ENCODE measurements at regions not wholly inside any gene's neighbourhood (a gene's known extent, or its start where the extent isn't known, plus 50 kb on each side); places are given as distances from the start of the nearest gene placed in this dataset.

- no peak for DNase-seq (ENCODE audit: low spot score)
Measured at GRCh38 chr3:140816372-140817195, 125.1 kb upstream of the SLC25A36 start.

DNA sequence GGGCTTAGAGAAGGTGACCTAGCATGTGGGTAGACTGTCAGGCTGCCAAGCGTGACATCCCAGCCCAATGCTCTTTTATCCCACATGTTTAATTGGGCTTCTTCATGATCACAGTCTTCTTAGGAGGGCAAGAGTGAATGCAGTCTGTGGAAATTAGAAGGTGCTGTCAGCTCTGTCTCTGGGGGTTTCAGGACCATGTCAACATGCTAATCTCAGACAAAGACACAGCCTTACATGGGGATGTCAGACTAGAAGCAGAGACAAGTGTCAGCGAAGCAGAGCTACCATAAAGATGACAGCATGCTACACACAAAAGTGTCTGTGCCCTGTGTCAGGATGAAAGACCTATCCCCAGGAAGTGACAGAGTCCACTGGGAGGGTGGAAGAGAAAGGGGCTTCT, 120.1 kb upstream of the SLC25A36 start:
- DNase-seq (ENCODE audit: low spot score): no peak

- no peak for DNase-seq (ENCODE audit: low spot score)
Measured at GRCh38 chr3:140822401-140823047, 119.1 kb upstream of the SLC25A36 start.

- DNase-seq (ENCODE audit: low spot score): no peak
Measured at GRCh38 chr3:140823106-140823505, 118.5 kb upstream of the SLC25A36 start.

DNA sequence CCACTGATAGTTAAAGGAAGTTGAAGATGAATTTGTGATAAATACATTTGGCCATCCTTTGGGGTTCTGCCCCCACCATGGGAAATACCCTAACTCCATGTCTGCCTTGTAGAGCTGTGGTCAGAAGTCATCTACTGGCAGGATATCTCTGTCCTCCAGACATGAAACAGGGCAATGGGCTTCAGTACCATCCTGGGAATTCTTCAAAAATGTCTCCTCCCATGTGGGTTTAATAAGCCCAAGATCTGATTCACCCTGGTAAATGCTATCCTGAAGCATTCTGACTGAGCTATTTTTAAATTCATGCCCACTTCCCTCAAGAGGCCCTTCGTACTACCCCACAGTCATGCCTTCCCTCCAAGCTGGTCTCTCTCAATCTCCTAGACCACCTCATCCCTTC, 113.7 kb upstream of the SLC25A36 start:
- no peak for DNase-seq (ENCODE audit: low spot score)

DNA sequence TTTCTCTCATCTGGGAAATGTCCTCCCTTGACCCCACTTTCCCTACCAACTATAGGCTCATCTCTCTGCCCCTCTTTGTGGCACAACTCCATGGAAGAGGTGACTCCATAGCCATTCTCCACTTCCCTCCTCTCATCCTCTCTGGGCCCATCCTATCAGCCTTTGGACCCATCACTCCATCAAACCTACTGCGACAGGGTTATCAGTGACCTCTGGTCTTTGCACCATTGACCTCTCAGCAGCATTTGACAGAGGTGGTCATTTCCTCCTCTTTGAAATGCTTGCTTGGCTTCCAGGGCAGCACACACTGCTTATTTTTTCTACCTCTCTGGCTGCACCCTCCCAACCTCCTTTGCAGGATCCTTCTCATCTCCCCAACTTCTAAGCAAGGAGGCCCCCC, 113.1 kb upstream of the SLC25A36 start:
- no peak for DNase-seq (ENCODE audit: low spot score)

GRCh38 chr3:140829796-140830195, 111.8 kb upstream of the SLC25A36 start:
- DNase-seq (ENCODE audit: low spot score): no peak

- no peak for DNase-seq (ENCODE audit: low spot score)
Measured at GRCh38 chr3:140830391-140830790, 111.2 kb upstream of the SLC25A36 start.

- DNase-seq (ENCODE audit: low spot score): no peak
Measured at GRCh38 chr3:140832883-140833282, 108.8 kb upstream of the SLC25A36 start.

DNA sequence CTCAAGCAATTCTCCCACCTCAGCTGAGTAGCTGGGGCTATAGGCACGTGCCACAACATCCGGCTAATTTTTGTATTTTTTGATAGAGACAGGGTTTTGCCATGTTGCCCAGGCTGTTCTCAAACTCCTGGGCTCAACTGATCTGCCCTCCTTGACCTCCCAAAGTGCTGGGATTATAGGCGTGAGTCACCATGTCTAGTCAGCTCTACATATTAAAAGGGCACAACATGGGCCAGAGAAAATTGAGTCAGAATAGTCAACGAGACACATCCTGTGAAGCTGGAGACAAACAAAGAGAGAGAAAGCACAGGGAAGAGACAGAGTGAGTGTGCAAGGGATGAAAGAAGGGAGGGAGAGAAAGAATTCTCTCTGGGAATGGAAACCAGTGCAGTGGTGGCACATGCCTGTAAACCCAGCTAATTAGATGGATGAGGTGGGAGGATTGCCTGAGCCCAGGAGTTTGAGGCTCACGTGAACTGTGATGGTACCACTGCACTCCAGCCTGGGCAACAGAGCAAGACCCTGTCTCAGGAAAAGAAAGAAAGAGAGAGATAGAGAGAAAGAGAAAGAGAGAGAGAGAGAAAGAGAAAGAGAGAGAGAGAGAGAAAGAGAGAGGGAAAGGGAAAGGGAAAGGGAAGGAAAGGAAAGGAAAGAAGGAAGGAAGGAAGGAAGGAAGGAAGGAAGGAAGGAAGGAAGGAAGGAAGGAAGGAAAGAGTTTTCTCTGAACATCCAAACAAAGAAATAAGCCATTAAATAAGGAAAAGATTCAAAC, 107.2 kb upstream of the SLC25A36 start:
- DNase-seq (ENCODE audit: low spot score): no peak

DNA sequence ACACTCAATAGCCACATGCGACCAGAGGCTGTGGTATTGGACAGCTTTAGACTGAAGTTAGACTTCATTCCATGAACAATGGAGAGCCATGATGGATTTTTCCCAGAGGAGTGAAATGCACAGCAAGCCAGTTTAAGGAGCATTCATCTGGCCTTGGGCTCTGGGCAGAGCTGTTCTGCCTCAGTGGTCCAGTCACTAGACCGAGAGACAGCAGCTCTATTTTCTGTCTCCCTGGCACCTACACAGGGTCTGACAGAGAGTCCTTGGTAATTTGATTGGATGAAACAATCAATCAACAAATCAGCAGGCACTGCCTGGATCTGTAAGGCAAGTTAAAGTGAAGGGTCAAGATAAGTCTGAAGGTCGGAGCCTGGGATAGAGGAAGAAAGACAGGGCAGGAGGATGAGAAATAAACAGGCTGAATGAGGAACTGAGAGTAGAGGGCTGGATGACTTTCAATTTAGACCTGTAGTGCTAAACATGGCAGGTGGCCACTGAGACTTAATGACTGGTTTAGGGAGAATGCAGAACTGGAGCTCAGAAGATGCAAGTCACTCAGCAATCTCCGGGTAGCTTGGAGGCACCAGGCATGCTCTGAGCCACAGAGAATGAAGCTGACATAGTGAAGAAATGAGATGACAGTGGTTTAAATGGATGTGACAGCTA, 98.5 kb upstream of the SLC25A36 start:
- DNase-seq (ENCODE audit: low spot score): no peak

DNA sequence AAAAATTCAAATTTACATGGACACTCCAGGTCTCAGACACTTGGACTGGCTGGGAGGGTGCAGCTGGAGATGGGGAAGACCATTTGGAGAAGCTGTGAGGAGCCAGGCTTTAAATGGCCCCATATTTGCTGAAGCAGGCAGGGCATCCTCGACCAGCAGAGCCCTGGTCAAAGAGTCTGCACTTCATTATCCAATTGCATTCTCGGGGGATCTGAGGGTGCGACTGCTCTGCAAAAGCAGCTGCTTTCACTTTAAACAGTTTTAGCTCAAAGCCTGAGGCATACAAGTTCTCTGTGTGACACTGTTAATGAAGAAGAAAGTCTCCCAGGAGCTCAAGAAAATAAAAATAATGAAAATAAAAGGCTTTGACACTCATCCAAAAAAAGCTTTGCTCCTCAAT, 98.0 kb upstream of the SLC25A36 start:
- DNase-seq (ENCODE audit: low spot score): no peak

DNA sequence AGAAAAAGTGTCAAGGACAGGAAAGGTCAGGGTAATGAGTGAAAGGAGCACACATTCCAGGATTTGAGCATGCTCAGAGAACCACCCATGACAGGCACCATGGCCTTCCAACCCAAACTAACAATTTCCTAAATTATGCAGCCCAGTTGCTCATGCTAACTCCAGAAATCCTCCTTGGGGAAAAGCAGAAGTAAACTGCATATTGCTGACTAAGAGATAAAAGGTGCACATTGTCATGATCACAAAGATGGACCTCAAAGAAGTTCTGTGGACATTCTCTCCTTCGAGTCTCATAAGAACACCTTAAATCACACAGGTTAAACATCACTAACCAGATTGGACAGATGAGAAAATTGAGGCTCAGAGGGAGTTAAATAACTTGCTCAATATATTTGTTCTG, 97.6 kb upstream of the SLC25A36 start:
- DNase-seq (ENCODE audit: low spot score): no peak

- DNase-seq (ENCODE audit: low spot score): no peak
Measured at GRCh38 chr3:140845882-140846281, 95.8 kb upstream of the SLC25A36 start.

GRCh38 chr3:140848666-140849065, 93.0 kb upstream of the SLC25A36 start:
- DNase-seq (ENCODE audit: low spot score): no peak

DNA sequence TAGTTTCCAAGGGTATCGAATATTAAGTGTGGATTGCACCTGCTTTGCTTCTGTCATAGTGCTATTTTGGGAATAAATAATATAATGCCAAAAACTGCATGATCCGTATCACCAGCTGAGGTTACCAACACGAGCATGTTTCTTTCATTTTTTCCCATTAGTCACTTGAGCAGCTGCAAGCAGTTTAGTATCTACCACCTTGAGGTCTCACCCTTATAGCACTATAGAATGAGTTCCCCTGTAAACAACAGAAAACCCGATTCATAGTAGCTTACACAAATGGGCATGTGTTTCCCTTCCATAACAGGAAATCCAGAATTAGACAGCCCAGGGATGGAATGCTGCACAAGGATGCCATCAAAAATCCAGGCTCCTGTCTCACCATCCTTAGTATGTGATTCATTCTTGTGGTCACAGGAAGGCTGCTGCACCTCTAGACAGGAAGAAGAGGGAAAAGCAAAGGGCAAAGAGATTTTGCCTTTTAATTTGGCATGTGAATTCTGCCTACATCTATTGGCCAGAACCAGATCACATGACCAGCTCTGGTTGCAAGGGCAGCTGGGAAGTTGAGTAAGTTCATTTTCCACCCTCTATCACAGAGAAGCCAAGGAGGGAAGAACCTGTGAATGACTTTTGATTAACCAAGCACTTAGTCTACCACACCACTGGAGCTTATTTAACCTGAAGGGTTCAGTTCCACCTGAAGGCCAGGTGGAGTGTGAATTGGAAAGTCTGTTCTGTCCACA, 91.3 kb upstream of the SLC25A36 start:
- DNase-seq (ENCODE audit: low spot score): no peak

GRCh38 chr3:140854961-140855360, 86.7 kb upstream of the SLC25A36 start:
- no peak for DNase-seq (ENCODE audit: low spot score)

DNA sequence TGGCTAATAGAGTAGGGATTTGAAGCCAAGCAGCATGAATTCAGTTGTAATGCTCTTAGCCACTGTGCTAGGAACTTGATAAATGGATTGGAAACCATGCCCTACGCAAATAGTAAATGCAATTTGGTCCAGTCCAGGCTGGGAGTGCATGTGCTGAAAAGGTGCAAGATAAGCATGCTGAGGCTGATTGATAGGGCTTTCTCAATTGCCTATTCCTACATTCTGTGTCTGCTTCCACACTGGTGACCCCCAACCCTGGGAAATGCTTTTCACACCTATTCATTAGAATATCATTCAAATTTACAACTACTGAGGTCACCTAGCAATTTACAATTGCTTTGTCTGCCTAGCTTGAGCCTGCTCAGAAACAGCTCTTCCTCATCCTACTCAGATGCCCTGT, 84.7 kb upstream of the SLC25A36 start:
- no peak for DNase-seq (ENCODE audit: low spot score)

DNA sequence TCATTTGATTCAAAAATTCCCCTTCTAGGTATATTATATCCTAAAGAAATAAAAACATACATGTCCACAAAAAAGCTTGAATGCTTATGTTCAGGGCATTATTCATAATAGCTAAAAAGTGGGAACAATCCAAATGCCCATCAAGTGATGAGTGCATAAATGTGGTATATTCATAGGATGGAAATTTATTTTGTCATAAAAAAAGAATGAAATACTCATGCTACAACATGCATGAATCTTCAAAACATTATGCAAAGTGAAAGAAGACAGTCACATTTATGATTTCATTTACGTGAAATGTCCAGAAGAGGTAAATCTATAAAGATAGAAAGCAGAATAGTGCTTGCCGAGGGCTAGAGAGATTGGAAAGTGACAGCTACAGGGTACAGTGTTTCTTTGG, 83.6 kb upstream of the SLC25A36 start:
- DNase-seq (ENCODE audit: low spot score): no peak

GRCh38 chr3:140859592-140860336, 81.9 kb upstream of the SLC25A36 start:
- no peak for DNase-seq (ENCODE audit: low spot score)

DNA sequence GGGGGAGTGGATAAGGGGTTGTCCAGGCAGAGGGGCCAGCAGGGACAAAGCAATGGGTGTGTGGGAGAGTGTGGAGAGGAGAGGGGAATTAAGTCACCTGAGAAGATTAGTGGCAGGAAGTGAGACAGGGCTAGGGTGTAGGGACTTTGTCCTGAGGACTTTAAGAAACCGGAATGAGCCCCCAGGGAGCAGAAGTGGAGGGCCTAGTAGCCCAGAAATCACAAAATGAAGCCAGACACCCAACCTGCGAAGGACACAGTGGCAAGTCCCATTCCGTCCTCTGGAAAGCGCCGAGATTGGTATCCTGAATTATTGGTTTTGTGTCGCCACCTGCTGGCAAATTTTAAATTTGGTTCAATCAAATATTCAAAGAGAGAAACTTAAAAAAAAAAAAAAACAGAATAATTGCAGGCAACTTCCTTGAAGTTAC, 78.0 kb upstream of the SLC25A36 start:
- DNase-seq (ENCODE audit: low spot score): peak; percentile 43
